Heart left ventricle (tissue), 16 donors: ENCODE measurements at regions not wholly inside any gene's neighbourhood (a gene's known extent, or its start where the extent isn't known, plus 50 kb on each side); places are given as distances from the start of the nearest gene placed in this dataset.

Experiments used
- ATAC-seq, 4 donors: fragments of 200-7000 bp; cut with Tn5 transposase; one replicate each; pipeline ENCODE4 v1.9.1; 2020 to 2022; ENCODE audit warnings: moderate library complexity in 4 of 4, mild to moderate bottlenecking in 3 of 4, moderate number of reproducible peaks in 1 of 4
- DNase-seq, 5 donors: peaks; one replicate each; pipeline ENCODE4 v3.0.0-alpha.2; 2020
- H3K27ac ChIP-seq, 12 donors: fragments of 200-600 bp; sonication (generic) in 4 of 12; one replicate each; pipeline versions ENCODE4 v1.5.0 to v1.8.0; 2016 to 2022; ENCODE audit warnings: mild to moderate bottlenecking in 2 of 12
- H3K27me3 ChIP-seq, 9 donors: fragments of 200-600 bp; sonication (generic) in 2 of 9; one replicate each; pipeline versions ENCODE4 v1.5.1 to v1.8.0; 2016 to 2022; ENCODE audit warnings: mild to moderate bottlenecking in 3 of 9
- H3K36me3 ChIP-seq, 9 donors: fragments of 200-600 bp; sonication (generic) in 2 of 9; one replicate each; pipeline versions ENCODE4 v1.5.0 to v1.8.0; 2018 to 2022; ENCODE audit warnings: mild to moderate bottlenecking in 2 of 9
- H3K4me1 ChIP-seq, 12 donors: fragments of 200-600 bp; sonication (generic) in 4 of 12; one replicate each; pipeline versions ENCODE4 v1.5.0 to v1.8.0; 2016 to 2022; ENCODE audit warnings: mild to moderate bottlenecking in 3 of 12
- H3K4me3 ChIP-seq, 12 donors: fragments of 200-600 bp; sonication (generic) in 4 of 12; one replicate each; pipeline versions ENCODE4 v1.5.0 to v1.8.0; 2017 to 2022; ENCODE audit warnings: mild to moderate bottlenecking in 9 of 12, moderate library complexity in 4 of 12
- H3K9me3 ChIP-seq, 12 donors: fragments of 200-600 bp; sonication (generic) in 4 of 12; one replicate each; pipeline versions ENCODE4 v1.5.0 to v1.8.0; 2016 to 2022; ENCODE audit warnings: mild to moderate bottlenecking in 1 of 12
- POLR2A ChIP-seq, 2 donors: fragments of 450-650 bp; IDR thresholded peaks; one replicate each; pipeline ENCODE4 v1.6.1; 2017; ENCODE audit warnings: antibody characterized with exemption in 2 of 2, mild to moderate bottlenecking in 2 of 2, moderate library complexity in 2 of 2
- WGBS, 4 donors: extraction: QIAGEN DNeasy Blood & Tissue Kit in 2 of 4; methylation state at CpG; one replicate each; pipeline versions ENCODE4 v1.1.5 to v1.1.7; 2013 to 2018; 5-methylcytosine and 5-hydroxymethylcytosine counted together
- intact Hi-C, 10 donors: fragments of 100-400 bp; cut with DNase I; formaldehyde crosslinking; loops; one replicate each; pipeline versions ENCODE4 v1.11.1 to v1.14.2; 2022
- TF ChIP-seq, protein P1 (sequence below), 12 donors: fragments of 200-600 bp; sonication (generic) in 4 of 12; IDR thresholded peaks; one replicate each; pipeline versions ENCODE4 v1.5.0 to v1.8.0; 2018 to 2022; ENCODE audit warnings: antibody characterized with exemption in 12 of 12, mild to moderate bottlenecking in 5 of 12
- donor health status: ischemic (EF 13 %, LVEDD 7.1; RV severe dilation, severe dysfunction).
- donor health status: healthy with polysubstance abuse.
- donor health status: DM: no; HTN: yes; CAD: no.
- donor health status: DM: no; HTN: no; CAD: no.
- donor health status: ischemic (EF 25% LVEDD 6.9; RV normal size, moderate dysfunction).
- donor health status: ischemic (EF 25% LVEDD 5.7; RV mildly dilated, moderate dysfunction).
- donor health status: healthy.
- donor health status: DM: yes; HTN: yes; CAD: no.
- donor health status: ischemic (EF 35%, LVEDD 5.7; RV mildly dilated, moderate dysfunction).
- donor health status: nonischemic (EF 11% LVEDD 7.7; RV severe dilation, severe dysfunction).
- donor health status: DM: yes; HTN: yes; CAD: no.
- donor health status: PGD.
- donor health status: ischemic (EF 29% LVEDD 5.4; RV normal size, mild dysfunction).
- donor health status: nonischemic (EF 23%, LVEDD 6.1; RV moderate dilation, normal function).

DNA sequence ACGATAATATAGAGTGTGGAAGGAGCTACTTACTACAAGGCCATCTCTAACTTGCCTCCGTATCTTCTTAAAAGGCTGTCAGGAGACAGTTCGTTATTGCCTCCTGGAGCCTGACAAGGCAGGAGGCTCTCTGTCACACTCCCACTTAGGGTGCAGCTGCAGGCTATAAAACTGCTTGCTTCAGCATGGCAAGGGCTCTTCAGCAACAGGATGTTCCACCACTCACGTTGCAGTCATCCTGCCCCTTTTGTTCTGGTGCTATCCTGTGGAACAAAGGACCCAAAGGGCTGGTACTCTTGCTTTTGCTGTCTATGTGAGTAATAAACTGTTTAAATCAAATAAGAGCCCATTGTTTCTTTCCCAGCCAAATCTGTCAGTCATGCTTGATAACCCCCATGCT, 508.9 kb downstream of the NTRK2 start:
- ATAC-seq: no peak
- intact Hi-C loops: no loop called here
- Histone ChIP-seq H3K27ac (no peak overlapping the region), H3K9me3 (no peaks in the 10 kb centered on the region), H3K4me1 (no peaks in the 10 kb centered on the region), H3K27me3 (peaks cover 0 to 19% (median 0%) of the 10 kb centered on the region in 9 donors), H3K36me3 (no peaks in the 10 kb centered on the region), H3K4me3 (no peak overlapping the region)
- WGBS, 4 donors: 38 to 45% (median 41%) methylated on average over 4 of the region's 4 CpGs
- no peak for DNase-seq
- TF ChIP-seq POLR2A (IDR thresholded peaks at IDR 0.05): no peak
- TF ChIP-seq, protein P1, sequence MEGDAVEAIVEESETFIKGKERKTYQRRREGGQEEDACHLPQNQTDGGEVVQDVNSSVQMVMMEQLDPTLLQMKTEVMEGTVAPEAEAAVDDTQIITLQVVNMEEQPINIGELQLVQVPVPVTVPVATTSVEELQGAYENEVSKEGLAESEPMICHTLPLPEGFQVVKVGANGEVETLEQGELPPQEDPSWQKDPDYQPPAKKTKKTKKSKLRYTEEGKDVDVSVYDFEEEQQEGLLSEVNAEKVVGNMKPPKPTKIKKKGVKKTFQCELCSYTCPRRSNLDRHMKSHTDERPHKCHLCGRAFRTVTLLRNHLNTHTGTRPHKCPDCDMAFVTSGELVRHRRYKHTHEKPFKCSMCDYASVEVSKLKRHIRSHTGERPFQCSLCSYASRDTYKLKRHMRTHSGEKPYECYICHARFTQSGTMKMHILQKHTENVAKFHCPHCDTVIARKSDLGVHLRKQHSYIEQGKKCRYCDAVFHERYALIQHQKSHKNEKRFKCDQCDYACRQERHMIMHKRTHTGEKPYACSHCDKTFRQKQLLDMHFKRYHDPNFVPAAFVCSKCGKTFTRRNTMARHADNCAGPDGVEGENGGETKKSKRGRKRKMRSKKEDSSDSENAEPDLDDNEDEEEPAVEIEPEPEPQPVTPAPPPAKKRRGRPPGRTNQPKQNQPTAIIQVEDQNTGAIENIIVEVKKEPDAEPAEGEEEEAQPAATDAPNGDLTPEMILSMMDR (IDR thresholded peaks at IDR 0.05): no peak

DNA sequence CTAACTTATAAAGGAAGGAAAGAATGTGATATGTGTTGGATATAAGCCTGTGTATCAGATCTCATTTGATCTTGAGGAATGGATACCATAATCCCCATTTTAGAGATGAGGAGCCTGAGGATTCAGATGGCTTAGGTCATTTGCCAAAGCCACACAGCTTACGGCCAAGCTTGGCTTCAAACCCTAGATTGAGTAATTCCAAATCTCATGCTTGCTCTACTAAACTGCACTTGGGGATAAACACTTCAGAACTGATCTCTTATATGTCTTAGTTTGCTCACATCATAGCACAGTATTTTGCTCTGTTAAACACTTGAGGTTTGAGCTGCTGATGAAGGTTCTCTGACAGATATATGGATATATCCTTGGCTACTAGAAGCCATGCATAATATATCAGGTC, 504.4 kb downstream of the NTRK2 start:
- peaks cover 0 to 6% (median 0%) of the 10 kb centered on the region in 12 donors for H3K9me3 ChIP-seq
- H3K27ac ChIP-seq: no peak overlapping the region
- DNase-seq: no peak
- H3K4me3 ChIP-seq: no peak overlapping the region
- no peak for TF ChIP-seq POLR2A (IDR thresholded peaks at IDR 0.05)
- TF ChIP-seq, protein P1 (IDR thresholded peaks at IDR 0.05): no peak
- no peaks in the 10 kb centered on the region for H3K36me3 ChIP-seq
- H3K27me3 ChIP-seq: peaks cover 0 to 16% (median 0%) of the 10 kb centered on the region in 9 donors
- no peak for ATAC-seq
- intact Hi-C loops: no loop called here
- H3K4me1 ChIP-seq: peaks cover 0 to 6% (median 0%) of the 10 kb centered on the region in 12 donors
- 77 to 86% (median 82%) methylated on average over 1 of the region's 1 CpG for WGBS, 4 donors

GRCh38 chr9:85172001-85172978, 502.8 kb downstream of the NTRK2 start:
- Histone ChIP-seq H3K9me3 (peaks cover 0 to 7% (median 0%) of the 10 kb centered on the region in 12 donors), H3K4me1 (peaks cover 0 to 6% (median 0%) of the 10 kb centered on the region in 12 donors), H3K27me3 (no peaks in the 10 kb centered on the region), H3K27ac (no peak overlapping the region), H3K36me3 (no peaks in the 10 kb centered on the region), H3K4me3 (no peak overlapping the region)
- ATAC-seq (peak in 1 of 4 donors; percentile 56), DNase-seq (peak in 1 of 5 donors; percentile 24)
- 58 to 61% (median 60%) methylated on average over 7 of the region's 7 CpGs for WGBS, 4 donors
- TF ChIP-seq POLR2A (IDR thresholded peaks at IDR 0.05): no peak
- TF ChIP-seq, protein P1 (IDR thresholded peaks at IDR 0.05): no peak
- intact Hi-C loops: no loop called here

DNA sequence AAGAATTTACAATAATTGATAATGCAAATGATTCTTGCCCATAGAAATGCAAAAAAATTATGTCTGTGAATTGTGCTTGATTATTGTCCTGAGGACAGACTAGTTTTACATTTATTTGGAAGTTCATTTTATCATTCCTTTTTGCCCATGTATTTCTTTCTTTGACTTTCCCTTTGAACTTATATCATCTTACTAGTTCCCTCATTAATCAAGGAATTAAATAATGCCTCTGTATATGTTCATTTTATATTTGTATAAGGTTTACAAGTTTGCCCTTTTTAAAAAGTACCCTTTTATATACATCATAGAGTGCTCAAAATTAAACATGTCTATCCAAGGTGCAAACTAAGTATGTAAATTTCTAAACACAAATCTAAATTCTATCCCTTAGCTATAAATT, 501.6 kb downstream of the NTRK2 start:
- intact Hi-C loops: no loop called here
- peaks cover 0 to 6% (median 0%) of the 10 kb centered on the region in 12 donors for H3K4me1 ChIP-seq
- TF ChIP-seq, protein P1 (IDR thresholded peaks at IDR 0.05): no peak
- TF ChIP-seq POLR2A (IDR thresholded peaks at IDR 0.05): no peak
- H3K27ac ChIP-seq: no peak overlapping the region
- ATAC-seq (no peak), DNase-seq (no peak)
- H3K9me3 ChIP-seq: peaks cover 0 to 7% (median 0%) of the 10 kb centered on the region in 12 donors
- no peak overlapping the region for H3K4me3 ChIP-seq
- no peaks in the 10 kb centered on the region for H3K27me3 ChIP-seq
- H3K36me3 ChIP-seq: no peaks in the 10 kb centered on the region
